ENCODE measurements at regions not wholly inside any gene's neighbourhood (a gene's known extent, or its start where the extent isn't known, plus 50 kb on each side); places are given as distances from the start of the nearest gene placed in this dataset.

- H3K9ac ChIP-seq (ENCODE audit: low read length), result no peak overlapping the region
- H3K4me3 ChIP-seq (ENCODE audit: low read length), result no peak overlapping the region
- H3K36me3 ChIP-seq (ENCODE audit: control insufficient read depth, insufficient read depth, low read length), result no peaks in the 10 kb centered on the region
- H3K4me1 ChIP-seq (ENCODE audit: control insufficient read depth, insufficient read depth, low read length), result peaks cover 10% of the 10 kb centered on the region
- H3K27me3 ChIP-seq (ENCODE audit: control insufficient read depth, insufficient read depth, low read length), result no peaks in the 10 kb centered on the region
- H3K27ac ChIP-seq (ENCODE audit: low read depth, low read length), result no peak overlapping the region
Observed at GRCh38 chr6:133681891-133682290, 207.0 kb upstream of the TCF21 start.

- Histone ChIP-seq H3K27me3 (ENCODE audit: control insufficient read depth, insufficient read depth, low read length) (no peaks in the 10 kb centered on the region), H3K27ac (ENCODE audit: low read depth, low read length) (no peak overlapping the region), H3K36me3 (ENCODE audit: control insufficient read depth, insufficient read depth, low read length) (no peaks in the 10 kb centered on the region), H3K9ac (ENCODE audit: low read length) (no peak overlapping the region), H3K4me3 (ENCODE audit: low read length) (no peak overlapping the region), H3K4me1 (ENCODE audit: control insufficient read depth, insufficient read depth, low read length) (peaks cover 10% of the 10 kb centered on the region)
Observed at GRCh38 chr6:133682506-133683307, 206.2 kb upstream of the TCF21 start.

- H3K4me1 ChIP-seq (ENCODE audit: control insufficient read depth, insufficient read depth, low read length), result peaks cover 10% of the 10 kb centered on the region
- H3K27ac ChIP-seq (ENCODE audit: low read depth, low read length), result no peak overlapping the region
- no peak overlapping the region for H3K9ac ChIP-seq (ENCODE audit: low read length)
- no peaks in the 10 kb centered on the region for H3K36me3 ChIP-seq (ENCODE audit: control insufficient read depth, insufficient read depth, low read length)
- no peaks in the 10 kb centered on the region for H3K27me3 ChIP-seq (ENCODE audit: control insufficient read depth, insufficient read depth, low read length)
- no peak overlapping the region for H3K4me3 ChIP-seq (ENCODE audit: low read length)
Observed at GRCh38 chr6:133683308-133683580, 205.7 kb upstream of the TCF21 start.

GRCh38 chr6:133683606-133684005 lies 205.3 kb upstream of the TCF21 start:
- Histone ChIP-seq H3K27me3 (ENCODE audit: control insufficient read depth, insufficient read depth, low read length) (no peaks in the 10 kb centered on the region), H3K4me1 (ENCODE audit: control insufficient read depth, insufficient read depth, low read length) (peaks cover 10% of the 10 kb centered on the region), H3K9ac (ENCODE audit: low read length) (no peak overlapping the region), H3K36me3 (ENCODE audit: control insufficient read depth, insufficient read depth, low read length) (no peaks in the 10 kb centered on the region), H3K4me3 (ENCODE audit: low read length) (no peak overlapping the region), H3K27ac (ENCODE audit: low read depth, low read length) (no peak overlapping the region)

GRCh38 chr6:133688705-133689492 lies 200.0 kb upstream of the TCF21 start:
- Histone ChIP-seq H3K9ac (ENCODE audit: low read length) (no peak overlapping the region), H3K27me3 (ENCODE audit: control insufficient read depth, insufficient read depth, low read length) (no peaks in the 10 kb centered on the region), H3K4me1 (ENCODE audit: control insufficient read depth, insufficient read depth, low read length) (no peaks in the 10 kb centered on the region), H3K27ac (ENCODE audit: low read depth, low read length) (no peak overlapping the region), H3K36me3 (ENCODE audit: control insufficient read depth, insufficient read depth, low read length) (no peaks in the 10 kb centered on the region), H3K4me3 (ENCODE audit: low read length) (no peak overlapping the region)

- H3K27me3 ChIP-seq (ENCODE audit: control insufficient read depth, insufficient read depth, low read length), result no peaks in the 10 kb centered on the region
- no peak overlapping the region for H3K27ac ChIP-seq (ENCODE audit: low read depth, low read length)
- no peak overlapping the region for H3K9ac ChIP-seq (ENCODE audit: low read length)
- H3K36me3 ChIP-seq (ENCODE audit: control insufficient read depth, insufficient read depth, low read length), result no peaks in the 10 kb centered on the region
- H3K4me1 ChIP-seq (ENCODE audit: control insufficient read depth, insufficient read depth, low read length), result no peaks in the 10 kb centered on the region
- H3K4me3 ChIP-seq (ENCODE audit: low read length), result no peak overlapping the region
Observed at GRCh38 chr6:133689863-133690262, 199.1 kb upstream of the TCF21 start.

GRCh38 chr6:133693565-133693964 lies 195.3 kb upstream of the TCF21 start:
- Histone ChIP-seq H3K4me1 (ENCODE audit: control insufficient read depth, insufficient read depth, low read length) (no peaks in the 10 kb centered on the region), H3K9ac (ENCODE audit: low read length) (no peak overlapping the region), H3K4me3 (ENCODE audit: low read length) (no peak overlapping the region), H3K27me3 (ENCODE audit: control insufficient read depth, insufficient read depth, low read length) (no peaks in the 10 kb centered on the region), H3K36me3 (ENCODE audit: control insufficient read depth, insufficient read depth, low read length) (no peaks in the 10 kb centered on the region), H3K27ac (ENCODE audit: low read depth, low read length) (no peak overlapping the region)

GRCh38 chr6:133697185-133697584 lies 191.7 kb upstream of the TCF21 start:
- Histone ChIP-seq H3K27me3 (ENCODE audit: control insufficient read depth, insufficient read depth, low read length) (no peaks in the 10 kb centered on the region), H3K4me3 (ENCODE audit: low read length) (no peak overlapping the region), H3K9ac (ENCODE audit: low read length) (no peak overlapping the region), H3K4me1 (ENCODE audit: control insufficient read depth, insufficient read depth, low read length) (no peaks in the 10 kb centered on the region), H3K27ac (ENCODE audit: low read depth, low read length) (no peak overlapping the region), H3K36me3 (ENCODE audit: control insufficient read depth, insufficient read depth, low read length) (no peaks in the 10 kb centered on the region)

- no peak overlapping the region for H3K4me3 ChIP-seq (ENCODE audit: low read length)
- H3K9ac ChIP-seq (ENCODE audit: low read length), result no peak overlapping the region
- no peak overlapping the region for H3K27ac ChIP-seq (ENCODE audit: low read depth, low read length)
- H3K27me3 ChIP-seq (ENCODE audit: control insufficient read depth, insufficient read depth, low read length), result no peaks in the 10 kb centered on the region
- no peaks in the 10 kb centered on the region for H3K36me3 ChIP-seq (ENCODE audit: control insufficient read depth, insufficient read depth, low read length)
- no peaks in the 10 kb centered on the region for H3K4me1 ChIP-seq (ENCODE audit: control insufficient read depth, insufficient read depth, low read length)
Observed at GRCh38 chr6:133697666-133698065, 191.2 kb upstream of the TCF21 start.

- Histone ChIP-seq H3K27me3 (ENCODE audit: control insufficient read depth, insufficient read depth, low read length) (no peaks in the 10 kb centered on the region), H3K36me3 (ENCODE audit: control insufficient read depth, insufficient read depth, low read length) (no peaks in the 10 kb centered on the region), H3K27ac (ENCODE audit: low read depth, low read length) (no peak overlapping the region), H3K4me3 (ENCODE audit: low read length) (no peak overlapping the region), H3K4me1 (ENCODE audit: control insufficient read depth, insufficient read depth, low read length) (no peaks in the 10 kb centered on the region), H3K9ac (ENCODE audit: low read length) (no peak overlapping the region)
Observed at GRCh38 chr6:133698272-133698671, 190.6 kb upstream of the TCF21 start.

- Histone ChIP-seq H3K27ac (ENCODE audit: low read depth, low read length) (no peak overlapping the region), H3K4me1 (ENCODE audit: control insufficient read depth, insufficient read depth, low read length) (no peaks in the 10 kb centered on the region), H3K9ac (ENCODE audit: low read length) (no peak overlapping the region), H3K27me3 (ENCODE audit: control insufficient read depth, insufficient read depth, low read length) (no peaks in the 10 kb centered on the region), H3K4me3 (ENCODE audit: low read length) (no peak overlapping the region), H3K36me3 (ENCODE audit: control insufficient read depth, insufficient read depth, low read length) (no peaks in the 10 kb centered on the region)
Observed at GRCh38 chr6:133699741-133700385, 189.1 kb upstream of the TCF21 start.

- Histone ChIP-seq H3K27ac (ENCODE audit: low read depth, low read length) (no peak overlapping the region), H3K27me3 (ENCODE audit: control insufficient read depth, insufficient read depth, low read length) (no peaks in the 10 kb centered on the region), H3K4me1 (ENCODE audit: control insufficient read depth, insufficient read depth, low read length) (no peaks in the 10 kb centered on the region)
Observed at GRCh38 chr6:133701633-133702331, 187.1 kb upstream of the TCF21 start.

More at GRCh38 chr6:133701633-133702331, 187.1 kb upstream of the TCF21 start:
- Histone ChIP-seq H3K36me3 (ENCODE audit: control insufficient read depth, insufficient read depth, low read length) (no peaks in the 10 kb centered on the region), H3K9ac (ENCODE audit: low read length) (no peak overlapping the region), H3K4me3 (ENCODE audit: low read length) (no peak overlapping the region)

All from rectal smooth muscle tissue (tissue), 1 donor.